ENCODE measurements at regions not wholly inside any gene's neighbourhood (a gene's known extent, or its start where the extent isn't known, plus 50 kb on each side); places are given as distances from the start of the nearest gene placed in this dataset.

- POLR2A ChIA-PET: interaction anchor here (0.7 kb wide), 1 partner anchor 181 kb away, joined by 3 read pairs; no protein-coding TSS in a partner anchor
Observed at GRCh38 chr12:18887368-18887767, 149.4 kb downstream of the CAPZA3 start.

More at GRCh38 chr12:18887368-18887767, 149.4 kb downstream of the CAPZA3 start:
- Histone ChIP-seq H3K4me2 (ENCODE audit: control insufficient read depth, insufficient read depth) (no peak overlapping the region), H3K79me2 (ENCODE audit: control insufficient read depth, insufficient read depth, low read length) (no peaks in the 10 kb centered on the region), H3K36me3 (ENCODE audit: control insufficient read depth in 2 of 2, insufficient read depth in 2 of 2, low read length in 1 of 2) (no peaks in the 10 kb centered on the region), H3K27me3 (replicated peaks in 1 of 2; ENCODE audit: control insufficient read depth in 2 of 2, insufficient read depth in 2 of 2, low read length in 1 of 2) (no peaks in the 10 kb centered on the region), H3K9me3 (replicated peaks; ENCODE audit: control insufficient read depth, insufficient read depth, low read length) (no peaks in the 10 kb centered on the region), H3K4me1 (ENCODE audit: control insufficient read depth, insufficient read depth, low read length) (no peaks in the 10 kb centered on the region), H3K9ac (ENCODE audit: control insufficient read depth, insufficient read depth, low read length) (no peak overlapping the region), H4K20me1 (ENCODE audit: control insufficient read depth, insufficient read depth) (no peaks in the 10 kb centered on the region), H3K4me3 (no peak overlapping the region), H3K27ac (ENCODE audit: control insufficient read depth, insufficient read depth) (no peak overlapping the region), H2AFZ (ENCODE audit: control insufficient read depth, low read depth, low read length) (no peak overlapping the region)
- intact Hi-C loops (cut with micrococcal nuclease; ENCODE audit: unreplicated experiment) (no loop called here), in situ Hi-C loops (cut with MboI) (no loop called here)
- no TSS peak for BruUV-seq (replicated peaks)
- DNase-seq (ENCODE audit: low read depth, low spot score) (no peak), ATAC-seq (no peak), FAIRE-seq (no peak)
- TF ChIP-seq MTA3 (IDR thresholded peaks at IDR 0.05; ENCODE audit: borderline replicate concordance, low read length): no peak
- no peak for TF ChIP-seq CHD2 (IDR thresholded peaks at IDR 0.05; ENCODE audit: borderline replicate concordance, low read depth, low read length)
- TF ChIP-seq SRF (IDR thresholded peaks at IDR 0.05; ENCODE audit: low read depth in 2 of 2, low read length in 2 of 2): no peak
- no peak for TF ChIP-seq MEF2B (IDR thresholded peaks at IDR 0.05; ENCODE audit: partially characterized antibody, poor library complexity, severe bottlenecking)
- TF ChIP-seq RAD51 (IDR thresholded peaks at IDR 0.05): no peak
- no peak for TF ChIP-seq E2F4 (IDR thresholded peaks at IDR 0.05; ENCODE audit: low read depth, low read length)
- no peak for TF ChIP-seq MAX (IDR thresholded peaks at IDR 0.05; ENCODE audit: low read depth, low read length)
- no peak for TF ChIP-seq ZSCAN29 (IDR thresholded peaks at IDR 0.05)
- TF ChIP-seq RCOR1 (conservative IDR thresholded peaks at IDR 0.05; ENCODE audit: low read depth, low read length): no peak
- TF ChIP-seq GATAD2B (conservative IDR thresholded peaks at IDR 0.05; ENCODE audit: low read depth): no peak
- no peak for TF ChIP-seq IKZF1 (conservative IDR thresholded peaks at IDR 0.05)
- SMC1A ChIA-PET (ENCODE audit: uncharacterized antibody, unreplicated experiment): no interaction called here
- CTCF ChIA-PET: interaction anchor here (0.8 kb wide), 1 partner anchor 299 kb away, joined by 3 read pairs; no protein-coding TSS in a partner anchor
- 18% methylated on average over 4 of the region's 4 CpGs for WGBS (ENCODE audit: insufficient coverage, insufficient replicate concordance, low lambda C conversion rate, missing lambda C conversion rate)
- RAD21 ChIA-PET (ENCODE audit: unreplicated experiment): no interaction called here

Data from GM12878 (cell line).